ENCODE measurements at regions not wholly inside any gene's neighbourhood (a gene's known extent, or its start where the extent isn't known, plus 50 kb on each side); places are given as distances from the start of the nearest gene placed in this dataset.
"Not testable (repeated sequence)": the region's sequence is repeated elsewhere in the genome, so short reads cannot be mapped to it uniquely, and the experiment has no call there.

GRCh38 chr5:15286650-15287049 is 213.3 kb upstream of the FBXL7 start:
- no peaks in the 10 kb centered on the region for H3K4me1 Mint-ChIP-seq (ENCODE audit: low read depth in 2 of 2)
- H3K27me3 Mint-ChIP-seq = no peaks in the 10 kb centered on the region
- ATAC-seq (no peak), DNase-seq (ENCODE audit: low spot score) (no peak)
- no peak overlapping the region for H3K27ac Mint-ChIP-seq
- peaks cover 12% of the 10 kb centered on the region for H3K9me3 Mint-ChIP-seq
- H3K4me3 Mint-ChIP-seq = no peak overlapping the region
- no peaks in the 10 kb centered on the region for H3K36me3 Mint-ChIP-seq

DNA sequence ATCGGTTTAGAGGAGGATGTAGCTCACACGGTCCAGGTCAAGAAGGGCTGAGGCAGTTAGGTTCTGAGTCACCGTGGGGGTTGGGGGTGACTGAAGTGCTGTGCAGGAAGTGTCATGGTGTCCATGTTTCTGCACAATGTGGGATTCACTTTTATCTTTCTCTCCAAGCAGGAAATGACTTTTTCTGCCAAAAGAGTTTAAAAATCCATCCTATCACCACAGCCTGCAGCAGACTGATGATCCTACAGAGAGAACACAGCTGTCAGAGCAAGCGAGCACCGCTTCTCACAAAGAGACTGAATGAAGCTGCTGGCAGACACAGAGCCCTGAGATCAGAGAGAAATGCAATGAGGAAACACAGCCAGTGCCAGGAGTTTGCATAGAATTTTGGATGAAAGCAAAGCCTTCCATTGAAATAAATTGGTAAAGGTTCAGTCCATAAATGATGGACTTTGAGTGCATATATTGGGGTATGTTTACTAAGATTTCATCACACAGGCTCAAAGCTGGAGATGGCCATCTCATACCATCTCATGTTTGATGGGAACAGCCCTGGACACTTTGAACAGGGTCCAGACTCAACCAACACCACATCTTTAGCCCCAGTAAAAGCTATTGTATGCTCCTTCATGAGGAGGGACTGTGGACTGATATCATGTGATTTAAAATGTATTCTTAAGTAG is 213.9 kb upstream of the FBXL7 start:
- ATAC-seq = no peak
- H3K4me3 Mint-ChIP-seq = no peak overlapping the region
- H3K27ac Mint-ChIP-seq = no peak overlapping the region
- peaks cover 13% of the 10 kb centered on the region for H3K9me3 Mint-ChIP-seq
- no peak for DNase-seq (ENCODE audit: low spot score)
- no peaks in the 10 kb centered on the region for H3K4me1 Mint-ChIP-seq (ENCODE audit: low read depth in 2 of 2)
- no peaks in the 10 kb centered on the region for H3K36me3 Mint-ChIP-seq
- no peaks in the 10 kb centered on the region for H3K27me3 Mint-ChIP-seq

DNA sequence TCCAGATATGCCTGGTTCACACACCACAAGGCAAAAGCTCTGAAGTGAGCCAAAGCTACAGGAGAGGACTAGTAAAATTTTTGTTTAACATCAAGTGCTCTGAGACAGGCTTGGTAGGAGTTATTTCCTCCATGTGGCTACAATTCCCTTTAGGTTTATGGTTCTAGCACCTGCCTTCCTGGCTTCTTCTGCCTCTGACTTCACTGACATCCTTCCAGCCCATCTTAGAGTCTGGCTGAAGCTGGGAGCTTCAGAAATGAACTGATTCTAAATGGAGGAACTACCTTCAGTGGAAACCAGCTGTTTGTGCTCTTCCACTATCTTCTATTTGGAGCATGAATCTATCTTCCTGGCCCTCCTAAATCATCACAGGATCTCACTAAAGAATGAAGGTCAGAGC is 215.3 kb upstream of the FBXL7 start:
- H3K36me3 Mint-ChIP-seq = no peaks in the 10 kb centered on the region
- ATAC-seq = no peak
- peaks cover 17% of the 10 kb centered on the region for H3K9me3 Mint-ChIP-seq
- H3K4me3 Mint-ChIP-seq = no peak overlapping the region
- H3K27ac Mint-ChIP-seq = no peak overlapping the region
- H3K4me1 Mint-ChIP-seq (ENCODE audit: low read depth in 2 of 2) = no peaks in the 10 kb centered on the region
- H3K27me3 Mint-ChIP-seq = no peaks in the 10 kb centered on the region
- DNase-seq (ENCODE audit: low spot score) = no peak

DNA sequence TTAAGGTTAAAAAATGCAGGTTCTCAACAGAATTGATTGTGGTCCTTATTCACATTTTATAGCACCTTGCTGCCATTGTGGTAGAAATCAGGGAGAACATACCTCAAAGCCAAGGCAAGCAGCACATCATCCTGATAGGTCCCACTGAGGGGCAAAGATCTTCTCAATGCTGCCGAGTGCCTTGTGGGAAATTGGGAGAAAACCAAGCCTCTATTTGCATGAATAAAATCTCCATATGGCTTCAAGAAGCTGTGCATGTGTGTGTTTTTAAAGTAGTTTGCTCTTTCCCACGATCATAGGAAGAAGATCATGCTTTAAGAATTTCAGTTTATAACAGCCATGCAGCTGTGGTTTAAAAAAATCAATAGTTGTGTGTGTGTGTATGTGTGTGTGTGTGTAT is 216.9 kb upstream of the FBXL7 start:
- no peak for ATAC-seq
- no peak overlapping the region for H3K4me3 Mint-ChIP-seq
- H3K27ac Mint-ChIP-seq = no peak overlapping the region
- H3K4me1 Mint-ChIP-seq (ENCODE audit: low read depth in 2 of 2) = no peaks in the 10 kb centered on the region
- no peak for DNase-seq (ENCODE audit: low spot score)
- no peaks in the 10 kb centered on the region for H3K27me3 Mint-ChIP-seq
- no peaks in the 10 kb centered on the region for H3K36me3 Mint-ChIP-seq
- H3K9me3 Mint-ChIP-seq = peaks cover 13% of the 10 kb centered on the region

- ATAC-seq (no peak), DNase-seq (ENCODE audit: low spot score) (no peak)
- Mint-ChIP-seq H3K27ac (no peak overlapping the region), H3K4me1 (ENCODE audit: low read depth in 2 of 2) (no peaks in the 10 kb centered on the region), H3K4me3 (no peak overlapping the region), H3K36me3 (no peaks in the 10 kb centered on the region), H3K27me3 (no peaks in the 10 kb centered on the region), H3K9me3 (peaks cover 13% of the 10 kb centered on the region)
These were observed 217.4 kb upstream of the FBXL7 start for GRCh38 chr5:15282611-15283010.

GRCh38 chr5:15271596-15271995 is 228.4 kb upstream of the FBXL7 start:
- not testable (repeated sequence) for ATAC-seq; H3K36me3 Mint-ChIP-seq; H3K27me3 Mint-ChIP-seq; DNase-seq (ENCODE audit: low spot score); H3K27ac Mint-ChIP-seq; H3K4me1 Mint-ChIP-seq (ENCODE audit: low read depth in 2 of 2); H3K9me3 Mint-ChIP-seq; H3K4me3 Mint-ChIP-seq

GRCh38 chr5:15267966-15268365 is 232.0 kb upstream of the FBXL7 start:
- Mint-ChIP-seq H3K36me3 (no peaks in the 10 kb centered on the region), H3K27ac (no peak overlapping the region), H3K4me1 (ENCODE audit: low read depth in 2 of 2) (no peaks in the 10 kb centered on the region), H3K27me3 (no peaks in the 10 kb centered on the region), H3K4me3 (no peak overlapping the region), H3K9me3 (peaks cover 5% of the 10 kb centered on the region)
- DNase-seq (ENCODE audit: low spot score) = no peak
- ATAC-seq = no peak

- Mint-ChIP-seq H3K4me3 (no peak overlapping the region), H3K9me3 (peaks cover 10% of the 10 kb centered on the region), H3K27me3 (no peaks in the 10 kb centered on the region), H3K27ac (no peak overlapping the region), H3K4me1 (ENCODE audit: low read depth in 2 of 2) (no peaks in the 10 kb centered on the region), H3K36me3 (no peaks in the 10 kb centered on the region)
- no peak for DNase-seq (ENCODE audit: low spot score)
- no peak for ATAC-seq
These were observed 233.1 kb upstream of the FBXL7 start for GRCh38 chr5:15266841-15267240.

DNA sequence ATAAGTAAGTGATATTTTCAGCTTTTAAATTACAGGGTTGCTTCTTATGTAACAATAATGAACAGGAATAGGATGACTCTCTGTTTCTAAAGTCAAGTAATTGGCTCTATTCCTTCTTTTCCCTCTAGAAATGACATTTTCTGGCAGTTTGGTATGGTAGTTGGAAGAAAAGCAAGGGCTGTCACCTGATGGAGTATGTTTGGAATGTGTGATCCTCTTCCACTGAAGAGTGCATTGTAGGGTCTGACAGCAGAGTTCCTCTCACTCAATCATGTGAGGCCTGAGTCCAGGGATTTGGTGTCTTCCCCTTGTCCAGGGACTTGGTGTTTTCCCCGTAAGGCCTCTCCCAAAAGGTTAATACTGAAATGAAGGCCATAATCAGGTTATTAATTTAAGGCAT is 233.8 kb upstream of the FBXL7 start:
- H3K9me3 Mint-ChIP-seq = peaks cover 11% of the 10 kb centered on the region
- no peak overlapping the region for H3K27ac Mint-ChIP-seq
- H3K4me1 Mint-ChIP-seq (ENCODE audit: low read depth in 2 of 2) = no peaks in the 10 kb centered on the region
- DNase-seq (ENCODE audit: low spot score) = no peak
- no peak overlapping the region for H3K4me3 Mint-ChIP-seq
- H3K36me3 Mint-ChIP-seq = no peaks in the 10 kb centered on the region
- no peaks in the 10 kb centered on the region for H3K27me3 Mint-ChIP-seq
- no peak for ATAC-seq

- Mint-ChIP-seq H3K36me3 (no peaks in the 10 kb centered on the region), H3K9me3 (peaks cover 9% of the 10 kb centered on the region), H3K4me1 (ENCODE audit: low read depth in 2 of 2) (no peaks in the 10 kb centered on the region), H3K27ac (no peak overlapping the region), H3K4me3 (no peak overlapping the region), H3K27me3 (no peaks in the 10 kb centered on the region)
- DNase-seq (ENCODE audit: low spot score) (no peak), ATAC-seq (no peak)
These were observed 236.0 kb upstream of the FBXL7 start for GRCh38 chr5:15263942-15264341.

DNA sequence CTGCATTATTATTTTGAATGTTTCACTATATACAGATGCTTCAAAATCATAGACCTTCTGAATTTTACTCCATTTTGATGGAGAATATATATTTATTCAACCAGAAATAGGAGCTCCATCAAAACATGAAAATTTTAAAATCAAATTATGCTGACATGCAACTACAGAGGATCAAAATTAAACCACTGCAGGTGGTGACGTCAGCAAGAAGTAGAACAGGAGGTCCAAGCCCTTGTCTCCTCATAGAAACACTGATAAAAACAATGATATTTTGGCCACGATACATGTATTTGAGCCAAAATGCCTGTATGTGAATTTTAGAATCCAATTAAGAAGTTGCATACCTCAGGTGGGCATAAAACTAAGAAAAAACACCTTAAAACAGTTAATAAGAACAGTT is 236.6 kb upstream of the FBXL7 start:
- Mint-ChIP-seq H3K9me3 (peaks cover 6% of the 10 kb centered on the region), H3K27ac (no peak overlapping the region), H3K36me3 (no peaks in the 10 kb centered on the region), H3K27me3 (no peaks in the 10 kb centered on the region), H3K4me1 (ENCODE audit: low read depth in 2 of 2) (no peaks in the 10 kb centered on the region), H3K4me3 (no peak overlapping the region)
- ATAC-seq (no peak), DNase-seq (ENCODE audit: low spot score) (no peak)

DNA sequence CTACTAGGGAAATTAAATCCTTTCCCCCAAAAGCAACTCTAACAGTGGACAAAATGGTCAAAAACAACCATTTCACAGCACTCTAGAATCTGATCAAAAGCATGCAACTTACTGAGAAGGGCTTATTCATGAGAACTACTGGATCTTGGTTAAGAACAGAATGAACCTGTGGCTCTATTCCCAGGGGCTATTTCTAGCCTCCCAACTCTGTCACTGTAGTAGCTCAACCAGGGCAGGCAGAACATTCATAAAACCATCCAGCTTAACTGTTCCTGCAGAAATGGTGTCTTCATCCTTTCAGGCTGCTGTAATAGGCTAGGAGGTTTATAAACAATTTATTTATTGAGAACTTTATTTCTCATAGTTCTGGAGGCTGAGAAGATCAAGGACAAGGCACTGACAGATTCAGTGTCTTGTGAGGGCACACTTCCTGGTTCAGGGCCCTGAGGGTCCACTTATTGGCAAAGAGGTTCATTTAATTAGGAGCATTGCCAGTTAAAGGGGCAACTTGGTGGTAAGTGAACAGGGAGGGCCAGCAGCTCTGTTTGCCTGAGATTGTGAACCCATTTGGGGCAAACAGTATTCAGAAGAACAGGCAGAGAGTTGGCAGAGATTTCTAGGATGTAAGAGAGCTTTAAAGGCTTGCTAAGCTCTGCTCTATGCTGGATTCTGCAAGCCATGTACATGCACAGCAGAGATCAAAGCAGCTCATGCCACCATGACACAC is 238.5 kb upstream of the FBXL7 start:
- Mint-ChIP-seq H3K4me1 (ENCODE audit: low read depth in 2 of 2) (no peaks in the 10 kb centered on the region), H3K9me3 (peaks cover 11% of the 10 kb centered on the region), H3K27ac (no peak overlapping the region), H3K36me3 (no peaks in the 10 kb centered on the region), H3K4me3 (no peak overlapping the region), H3K27me3 (no peaks in the 10 kb centered on the region)
- DNase-seq (ENCODE audit: low spot score) (no peak), ATAC-seq (no peak)

DNA sequence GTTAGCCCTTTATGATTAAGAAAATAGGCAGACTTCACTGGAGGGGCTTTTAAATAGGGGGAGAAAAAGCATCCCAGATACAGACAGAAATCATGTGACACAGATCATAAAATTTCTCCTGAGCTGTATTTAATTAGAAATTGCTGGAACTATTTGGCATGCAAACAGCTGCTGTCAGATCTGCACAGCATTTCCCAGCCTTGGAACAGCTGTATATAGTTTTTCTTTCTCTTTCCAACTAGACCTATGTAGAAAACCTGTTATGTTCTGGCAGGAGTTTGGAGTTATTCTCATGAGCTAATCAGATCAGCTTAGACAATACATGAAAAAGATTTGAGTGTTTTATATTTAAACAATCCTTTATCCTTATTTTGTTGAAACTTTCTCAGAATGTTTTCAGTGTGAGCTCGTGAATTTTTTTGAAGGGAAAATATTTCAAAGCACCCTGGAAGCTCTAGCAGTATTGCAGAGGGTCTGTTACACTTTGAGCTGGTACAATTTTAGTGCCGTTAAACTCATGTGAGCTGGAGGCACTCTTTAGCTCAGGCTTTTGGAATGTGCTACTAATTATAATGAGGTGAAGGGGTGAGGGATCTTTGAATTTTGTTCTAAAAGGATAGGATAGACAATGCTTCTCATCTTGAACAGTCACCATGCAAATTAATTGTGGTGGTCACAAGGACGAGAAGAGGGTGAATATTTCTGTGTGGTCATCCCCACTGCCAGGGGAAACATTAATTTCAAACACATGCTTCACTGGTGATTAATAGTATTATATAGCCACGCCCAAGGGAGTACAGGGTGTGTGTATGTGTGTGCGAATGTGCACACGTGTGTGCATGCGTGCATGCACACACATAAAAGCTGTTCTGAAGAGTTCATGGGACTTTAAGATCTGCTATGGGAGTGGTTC is 239.4 kb upstream of the FBXL7 start:
- DNase-seq (ENCODE audit: low spot score) = no peak
- H3K27ac Mint-ChIP-seq = no peak overlapping the region
- no peaks in the 10 kb centered on the region for H3K4me1 Mint-ChIP-seq (ENCODE audit: low read depth in 2 of 2)
- no peak for ATAC-seq
- no peak overlapping the region for H3K4me3 Mint-ChIP-seq
- no peaks in the 10 kb centered on the region for H3K36me3 Mint-ChIP-seq
- peaks cover 11% of the 10 kb centered on the region for H3K9me3 Mint-ChIP-seq
- no peaks in the 10 kb centered on the region for H3K27me3 Mint-ChIP-seq

DNA sequence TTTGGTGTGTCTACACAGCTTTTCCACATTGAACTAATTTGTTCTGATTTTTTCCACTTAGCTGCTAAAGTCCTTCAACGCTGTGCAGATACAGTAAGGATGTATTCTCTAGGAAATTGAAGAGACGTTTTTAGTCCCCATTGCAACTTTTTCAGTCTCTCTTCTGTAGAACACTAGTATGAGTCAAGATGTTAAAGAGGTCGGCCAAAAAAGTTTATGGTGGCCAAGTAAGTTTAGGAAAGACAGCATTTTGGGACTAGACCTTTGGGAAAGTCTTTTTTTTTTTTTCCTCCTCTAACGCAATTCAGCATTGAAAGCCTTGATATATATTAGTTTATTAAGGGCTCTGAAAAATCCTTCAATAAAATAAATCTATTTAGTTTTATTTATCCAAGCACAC is 243.5 kb upstream of the FBXL7 start:
- H3K9me3 Mint-ChIP-seq = peaks cover 5% of the 10 kb centered on the region
- ATAC-seq (no peak), DNase-seq (ENCODE audit: low spot score) (no peak)
- H3K4me3 Mint-ChIP-seq = no peak overlapping the region
- H3K36me3 Mint-ChIP-seq = no peaks in the 10 kb centered on the region
- H3K4me1 Mint-ChIP-seq (ENCODE audit: low read depth in 2 of 2) = no peaks in the 10 kb centered on the region
- no peaks in the 10 kb centered on the region for H3K27me3 Mint-ChIP-seq
- H3K27ac Mint-ChIP-seq = no peak overlapping the region

Data from natural killer cell treated with Interleukin-12 subunit alpha and Interleukin-12 subunit beta and Interleukin-15 and Interleukin-18, amount 100 ng/mL, for 72 hours (primary cell).